A204.1 (cell line): ENCODE measurements at regions not wholly inside any gene's neighbourhood (a gene's known extent, or its start where the extent isn't known, plus 50 kb on each side); places are given as distances from the start of the nearest gene placed in this dataset.
"Not testable (repeated sequence)": the region's sequence is repeated elsewhere in the genome, so short reads cannot be mapped to it uniquely, and the experiment has no call there.

Source experiments
- FAIRE-seq: peaks from 2 replicates; lab custom pipeline; 2012; peaks lifted over from hg19 to GRCh38; lab: Jason Lieb, UNC

DNA sequence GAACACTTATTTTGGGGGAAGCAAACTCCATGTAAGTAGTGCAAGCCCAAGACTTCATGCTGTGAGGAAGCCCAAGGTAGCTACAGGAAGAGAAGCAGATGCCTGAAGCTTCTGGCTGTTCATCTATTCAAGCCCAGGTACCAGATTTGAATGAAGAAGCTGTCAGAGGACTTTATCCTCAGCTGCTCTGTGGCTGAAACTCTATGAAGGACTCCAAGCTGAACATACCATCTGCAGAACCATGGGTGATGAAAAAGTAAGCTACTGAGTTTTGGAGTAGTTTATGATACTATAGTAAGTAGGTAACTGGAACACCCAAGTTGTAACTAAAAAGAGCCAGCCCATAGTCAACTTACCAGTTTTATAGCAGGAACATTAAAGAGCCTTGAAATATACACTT is 211.6 kb upstream of the TMEM229A start:
- not testable (repeated sequence) for FAIRE-seq

DNA sequence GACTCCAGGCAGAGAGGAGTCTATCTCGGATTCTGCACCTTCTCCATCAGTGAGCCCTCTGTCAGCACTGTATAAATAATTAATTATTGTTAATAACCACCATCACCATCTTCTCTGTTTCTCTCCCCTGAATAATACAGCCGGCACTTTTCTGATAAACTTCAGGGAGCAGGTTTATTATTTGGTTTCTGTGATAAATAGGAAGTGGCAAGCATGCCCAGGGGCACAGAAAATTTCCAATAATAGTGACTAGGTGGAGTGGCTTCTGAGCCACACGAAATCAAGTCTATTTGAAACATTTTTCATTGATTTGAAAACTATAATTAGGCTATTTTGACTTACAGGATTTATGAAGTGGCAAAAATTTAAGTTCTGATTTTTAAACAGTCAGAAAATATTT is 186.8 kb upstream of the TMEM229A start:
- no peak for FAIRE-seq

DNA sequence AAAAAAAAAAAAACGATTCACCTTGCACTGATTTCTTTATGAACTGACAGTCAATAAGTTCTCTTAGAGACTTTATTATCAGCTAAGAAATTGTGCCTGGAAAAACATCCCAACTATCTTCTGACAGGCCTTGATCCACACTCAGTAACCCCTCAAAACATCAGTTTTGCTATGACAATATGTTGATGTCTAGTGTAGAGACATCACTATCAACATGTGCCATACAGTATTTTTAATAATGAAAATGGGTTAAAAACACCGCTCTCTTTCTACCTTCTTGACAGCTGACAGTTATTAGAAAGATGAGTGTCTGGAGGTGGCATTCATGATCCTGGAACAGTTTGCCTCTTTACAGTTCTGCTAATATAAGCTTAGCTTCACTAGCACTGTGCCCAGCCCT is 175.8 kb upstream of the TMEM229A start:
- no peak for FAIRE-seq

DNA sequence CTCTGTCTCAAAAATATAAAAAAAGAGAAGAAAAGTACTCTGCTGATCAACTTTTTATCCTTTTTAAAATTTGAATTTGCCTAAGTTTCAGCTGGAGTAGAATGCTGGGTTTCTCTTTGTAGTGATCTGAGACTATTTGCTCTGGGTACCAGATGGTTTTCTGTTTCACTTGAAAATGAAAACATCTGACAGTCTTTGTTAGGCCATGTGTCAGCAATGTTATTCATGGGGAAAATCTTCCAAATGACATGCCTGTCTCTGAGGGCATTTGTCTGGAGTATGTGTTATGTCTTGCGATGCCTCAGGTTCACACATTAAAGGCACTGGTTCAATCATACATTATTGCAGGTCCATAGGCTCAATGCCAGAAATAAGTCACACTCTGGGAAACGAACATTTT is 175.3 kb upstream of the TMEM229A start:
- FAIRE-seq: no peak

DNA sequence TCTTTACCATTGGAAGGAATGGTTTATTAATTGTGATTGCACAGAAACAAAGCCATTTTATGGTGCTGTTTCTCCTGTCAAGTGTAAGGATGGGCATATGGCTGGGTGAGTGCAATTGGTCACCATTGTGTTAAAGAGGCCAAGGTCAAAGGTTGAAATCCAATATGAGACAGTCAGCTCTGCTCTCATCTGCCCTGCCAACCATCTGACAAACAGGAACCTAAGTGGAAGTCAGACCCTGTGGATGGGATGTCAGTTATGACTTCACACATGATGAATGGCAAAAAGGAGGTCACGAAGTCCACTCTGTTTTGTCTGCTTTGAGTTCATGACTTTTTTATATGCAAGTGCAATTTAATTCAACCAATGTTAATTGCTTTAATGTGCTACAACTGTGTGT is 172.7 kb upstream of the TMEM229A start:
- FAIRE-seq: no peak

DNA sequence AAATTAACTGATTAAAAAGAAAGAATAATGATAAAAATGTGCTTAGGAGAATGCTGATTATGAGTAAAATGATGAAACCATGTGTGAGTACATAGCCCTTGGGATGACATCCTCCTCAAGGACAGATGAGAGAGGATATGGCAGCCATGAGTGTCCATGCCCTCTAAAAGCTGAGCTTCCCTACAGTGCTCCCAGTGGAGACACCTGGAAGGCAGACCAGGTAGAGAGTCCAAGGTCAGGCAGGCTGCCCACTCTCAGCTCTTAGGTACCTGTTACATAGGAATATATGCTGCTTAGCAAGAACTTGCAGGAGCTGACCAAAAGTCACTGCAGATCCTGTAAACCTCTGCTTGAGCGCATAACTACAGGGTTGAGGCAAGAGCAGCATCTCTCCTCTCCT is 169.7 kb upstream of the TMEM229A start:
- FAIRE-seq: no peak

DNA sequence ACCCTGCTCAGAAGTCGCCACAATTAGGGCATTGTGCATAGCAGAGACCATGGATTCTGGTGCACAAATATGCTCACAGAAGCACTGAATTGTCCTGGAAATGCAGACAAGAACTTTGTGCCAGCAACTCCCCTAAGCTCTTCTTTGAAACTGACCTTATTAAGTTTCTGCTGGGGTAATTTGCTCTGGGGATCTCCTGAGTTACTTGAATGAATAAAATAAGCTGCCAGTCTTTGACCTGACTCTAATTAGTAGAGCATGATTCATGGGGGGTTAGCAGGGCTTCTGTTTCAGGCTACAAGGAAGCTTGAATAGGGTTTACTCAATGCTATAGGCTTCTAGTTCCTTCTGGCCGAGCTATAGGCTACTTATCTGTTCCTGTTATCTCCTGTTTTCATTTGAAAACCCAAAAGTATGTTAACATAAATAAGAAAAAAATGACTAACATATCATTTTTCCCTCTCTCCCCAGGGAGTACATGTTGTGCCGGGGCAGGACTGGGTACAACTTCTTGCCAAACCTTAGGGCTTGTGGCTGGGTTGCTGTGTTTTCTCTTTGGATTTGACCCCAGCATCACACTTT is 169.0 kb upstream of the TMEM229A start:
- FAIRE-seq: no peak

DNA sequence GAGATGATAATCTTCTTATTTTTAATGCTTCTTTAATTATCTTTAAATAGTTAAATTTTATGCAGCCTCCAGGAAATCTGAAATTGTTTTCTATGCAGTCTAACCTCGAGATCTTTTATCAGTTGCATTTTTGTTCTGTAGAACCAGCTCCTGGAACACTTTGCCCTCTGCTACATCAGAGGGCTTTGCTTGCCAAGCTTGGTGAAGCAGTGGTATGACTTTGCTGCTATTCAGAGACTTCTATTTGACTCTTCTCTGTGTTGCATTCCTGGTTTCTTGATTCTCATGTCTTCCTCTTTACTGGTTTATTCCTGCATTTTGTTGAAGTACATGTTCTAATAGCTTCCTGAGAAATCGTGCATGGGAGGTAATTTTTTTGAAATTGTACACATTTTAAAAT is 163.7 kb upstream of the TMEM229A start:
- no peak for FAIRE-seq

DNA sequence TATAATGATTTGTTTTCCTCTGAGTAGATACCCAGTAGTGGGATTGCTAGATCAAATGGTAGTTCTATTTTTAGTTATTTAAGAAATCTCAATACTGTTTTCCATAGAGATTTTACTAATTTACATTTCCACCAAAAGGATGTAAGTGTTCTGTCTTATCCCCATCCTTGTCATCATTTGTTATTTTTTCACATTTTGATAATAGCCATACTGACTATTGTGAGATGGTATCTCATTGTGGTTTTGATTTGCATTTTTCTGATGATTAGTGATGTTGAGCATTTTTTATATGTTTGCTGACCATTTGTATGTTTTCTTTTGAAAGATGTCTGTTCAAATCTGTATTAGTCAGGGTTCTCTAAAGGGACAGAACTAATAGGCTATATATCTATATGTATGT is 160.0 kb upstream of the TMEM229A start:
- no peak for FAIRE-seq

DNA sequence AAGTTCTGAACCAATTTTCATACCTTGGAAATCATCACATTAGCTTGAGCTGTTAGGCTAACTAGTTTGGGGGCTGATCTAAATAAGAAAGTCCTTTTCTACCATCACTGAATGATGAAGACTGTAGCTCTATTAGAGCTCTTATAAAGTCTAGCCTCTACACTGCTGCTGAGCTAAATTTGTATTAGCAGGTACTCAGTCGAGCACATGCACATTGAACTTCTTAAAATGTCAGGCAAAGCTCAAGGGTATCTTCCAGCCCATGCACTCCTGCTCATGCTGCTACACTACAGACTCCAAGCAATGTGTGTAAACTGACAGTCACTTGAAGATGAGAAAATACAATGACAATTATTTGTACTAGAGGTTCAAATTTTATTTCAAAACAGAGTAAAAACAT is 158.8 kb upstream of the TMEM229A start:
- FAIRE-seq: no peak

DNA sequence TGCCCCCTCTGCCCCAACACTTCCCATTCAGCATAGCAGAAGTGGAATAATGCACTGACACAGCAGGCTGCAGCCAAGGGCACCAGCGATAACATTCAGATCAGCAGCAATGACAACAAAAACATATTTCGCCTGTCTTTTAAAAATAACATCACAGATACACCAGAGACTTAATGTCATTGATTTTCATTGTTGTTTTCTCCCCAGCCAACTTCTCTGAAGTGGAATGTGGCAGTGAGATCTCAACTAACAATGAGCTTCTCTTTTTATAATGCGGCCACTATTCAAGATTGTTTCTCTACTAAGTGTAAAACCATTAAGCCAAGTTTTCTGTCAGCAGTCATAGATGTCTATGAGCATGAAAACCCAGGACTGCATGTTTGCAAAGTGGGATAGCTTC is 158.2 kb upstream of the TMEM229A start:
- FAIRE-seq: no peak

DNA sequence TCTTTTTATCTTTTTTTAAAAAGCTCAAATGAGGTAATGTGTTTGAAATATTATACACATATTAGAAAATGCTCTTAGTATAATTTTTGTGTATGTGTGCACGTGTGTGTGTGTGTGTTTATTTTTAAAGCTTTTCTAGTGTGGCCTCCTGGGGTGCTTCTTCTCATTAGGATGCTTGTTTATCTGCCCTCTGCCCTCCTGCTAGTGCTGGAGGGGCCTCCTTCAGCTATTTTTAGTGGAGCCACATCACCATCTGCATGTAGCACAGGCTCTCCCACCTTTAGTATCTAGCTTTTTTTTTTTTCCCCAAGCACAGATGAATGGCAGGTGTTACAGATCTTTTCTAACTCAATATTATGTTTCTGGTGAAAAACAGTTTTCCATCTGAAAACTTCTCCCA is 155.7 kb upstream of the TMEM229A start:
- FAIRE-seq: no peak

DNA sequence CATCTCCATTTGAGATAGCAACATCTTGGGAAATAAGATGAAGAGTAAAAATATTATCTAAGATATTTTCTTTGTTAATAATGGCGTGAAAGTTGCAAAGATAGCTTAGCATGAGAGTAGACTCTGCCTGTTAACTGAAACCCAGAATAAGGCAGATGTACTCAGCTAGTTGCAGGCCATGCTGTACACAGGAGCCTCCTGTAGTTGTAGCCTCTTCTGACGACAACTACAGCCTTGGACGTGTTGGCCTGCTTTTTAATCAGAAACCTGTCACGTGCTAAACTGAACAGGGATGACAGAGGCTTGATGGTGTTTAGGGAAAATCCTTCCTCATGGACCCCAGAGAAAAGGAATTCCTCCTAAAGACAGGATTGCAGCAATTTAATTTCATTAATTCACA is 155.1 kb upstream of the TMEM229A start:
- FAIRE-seq: no peak

DNA sequence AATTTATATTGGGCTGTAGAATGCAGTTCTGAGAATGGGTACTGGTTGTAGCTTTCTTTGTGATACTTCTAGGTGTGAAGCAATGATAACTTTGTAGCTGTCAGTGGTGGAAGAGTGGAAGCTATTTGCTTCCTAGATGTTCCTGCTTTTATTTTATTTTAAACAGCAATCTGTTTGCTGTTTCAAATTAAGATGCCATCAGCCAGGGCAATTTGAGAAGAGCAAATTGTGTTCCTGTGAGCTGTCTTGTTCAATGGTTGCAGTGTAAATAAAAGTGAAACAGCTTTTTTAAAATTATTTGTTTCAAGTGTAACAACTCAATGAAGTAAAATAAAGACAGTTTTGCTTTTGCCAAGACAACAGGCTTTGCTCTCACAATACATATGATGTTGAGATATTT is 150.8 kb upstream of the TMEM229A start:
- no peak for FAIRE-seq

DNA sequence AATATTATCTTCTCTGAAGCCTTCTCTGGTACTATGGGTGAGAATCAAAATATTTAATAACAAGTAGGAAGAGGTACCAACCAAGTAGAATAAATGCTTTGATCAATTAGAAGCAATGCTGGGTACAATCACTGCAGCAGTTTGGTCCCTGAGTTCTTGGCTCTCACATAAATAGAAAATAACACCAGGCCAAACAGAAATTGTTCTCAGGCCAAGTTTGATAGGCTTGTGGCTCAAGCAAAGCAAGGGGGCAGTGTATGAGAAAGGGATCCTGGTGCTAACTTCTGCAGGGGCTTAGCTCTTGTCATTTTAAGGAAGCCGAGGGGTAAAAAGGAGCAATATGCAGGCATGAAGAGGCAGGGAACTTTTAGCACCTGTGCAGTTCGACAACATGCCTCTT is 146.8 kb upstream of the TMEM229A start:
- FAIRE-seq: no peak

DNA sequence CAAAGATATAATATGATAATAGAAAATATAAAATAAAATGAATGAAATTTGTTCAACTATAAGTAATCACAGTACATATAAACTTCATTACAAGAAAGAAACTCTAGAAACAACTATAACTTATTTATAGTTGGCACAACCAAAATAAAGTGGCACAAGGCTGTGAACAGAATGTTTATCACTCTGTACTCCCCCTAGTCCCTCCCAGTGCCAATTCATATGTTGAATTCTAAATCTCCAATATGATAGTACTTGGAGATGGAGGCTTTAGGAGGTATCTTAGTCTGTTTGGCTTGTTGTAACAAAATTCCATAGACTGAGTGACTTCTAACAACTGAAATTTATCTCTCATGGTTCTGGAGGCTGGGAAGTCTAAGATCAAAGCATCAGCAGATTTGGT is 145.0 kb upstream of the TMEM229A start:
- no peak for FAIRE-seq

DNA sequence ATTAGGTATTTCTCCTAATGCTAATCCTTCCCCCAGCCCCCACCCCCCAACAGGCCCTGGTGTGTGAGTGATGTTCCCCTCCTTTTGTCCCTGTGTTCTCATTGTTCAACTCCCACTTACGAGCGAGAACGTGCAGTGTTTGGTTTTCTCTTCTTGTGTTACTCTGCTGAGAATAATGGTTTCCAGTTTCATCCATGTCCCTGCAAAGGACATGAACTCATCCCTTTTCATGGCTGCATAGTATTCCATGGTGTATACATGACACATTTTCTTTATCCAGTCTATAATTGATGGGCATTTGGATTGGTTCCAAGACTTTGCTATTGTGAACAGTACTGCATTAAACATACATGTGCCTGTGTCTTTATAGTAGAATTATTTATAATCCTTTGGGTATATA is 138.9 kb upstream of the TMEM229A start:
- not testable (repeated sequence) for FAIRE-seq

DNA sequence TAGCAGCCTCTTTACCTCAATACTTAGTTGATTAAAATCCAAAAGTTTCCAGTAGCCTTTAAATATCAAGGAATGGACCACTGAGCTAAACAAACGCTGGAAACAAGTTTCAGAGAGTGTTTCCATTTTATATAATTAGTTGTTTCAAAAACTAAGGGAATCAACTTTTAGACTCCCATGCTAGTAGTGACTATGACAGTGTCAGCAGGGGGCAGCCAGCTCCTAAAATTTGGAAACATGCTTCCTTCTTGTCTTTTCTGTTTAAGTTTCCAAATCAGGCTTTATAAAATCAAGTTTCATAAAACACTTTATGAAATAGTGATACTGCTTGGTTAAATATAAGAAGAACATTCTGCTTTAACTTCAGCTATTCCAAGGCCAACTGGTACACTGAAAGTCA is 138.2 kb upstream of the TMEM229A start:
- FAIRE-seq: no peak

DNA sequence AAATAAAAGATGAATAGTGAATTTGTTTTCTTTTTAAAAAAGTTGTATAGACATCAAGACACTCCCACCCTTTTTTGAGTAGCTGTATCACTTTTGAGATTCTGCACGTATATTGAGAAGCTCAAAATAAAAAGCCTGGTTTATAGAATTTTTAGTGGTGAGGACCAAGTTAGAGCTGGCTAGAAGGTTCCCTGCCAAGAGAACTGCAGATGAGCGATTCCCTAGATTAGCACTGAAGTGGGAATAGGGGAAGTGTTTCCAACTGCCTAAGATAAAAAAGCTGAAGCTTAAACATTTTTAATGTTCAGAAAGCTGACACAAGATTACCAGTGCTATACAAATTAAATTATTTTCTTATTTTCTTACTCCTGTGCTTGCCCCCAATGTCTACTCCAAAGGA is 135.7 kb upstream of the TMEM229A start:
- FAIRE-seq: no peak

DNA sequence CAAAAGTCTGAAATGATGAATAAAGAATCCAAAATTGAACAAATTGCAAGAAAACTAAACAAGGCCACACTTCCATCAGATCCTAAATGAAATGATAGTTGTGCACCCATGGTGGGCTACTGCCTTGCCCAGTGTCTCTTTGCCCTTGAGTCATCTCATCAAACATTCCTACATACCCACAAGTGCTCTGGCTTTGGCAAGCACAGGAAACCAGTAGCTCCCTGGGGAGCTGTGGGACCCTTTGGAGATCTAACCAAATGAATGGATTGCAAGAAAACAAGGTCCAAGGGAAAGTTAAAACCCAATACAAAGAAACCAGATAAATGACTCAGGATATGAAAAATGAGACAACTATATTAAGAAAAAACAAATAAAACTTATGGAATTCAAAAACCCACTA is 129.8 kb upstream of the TMEM229A start:
- no peak for FAIRE-seq

DNA sequence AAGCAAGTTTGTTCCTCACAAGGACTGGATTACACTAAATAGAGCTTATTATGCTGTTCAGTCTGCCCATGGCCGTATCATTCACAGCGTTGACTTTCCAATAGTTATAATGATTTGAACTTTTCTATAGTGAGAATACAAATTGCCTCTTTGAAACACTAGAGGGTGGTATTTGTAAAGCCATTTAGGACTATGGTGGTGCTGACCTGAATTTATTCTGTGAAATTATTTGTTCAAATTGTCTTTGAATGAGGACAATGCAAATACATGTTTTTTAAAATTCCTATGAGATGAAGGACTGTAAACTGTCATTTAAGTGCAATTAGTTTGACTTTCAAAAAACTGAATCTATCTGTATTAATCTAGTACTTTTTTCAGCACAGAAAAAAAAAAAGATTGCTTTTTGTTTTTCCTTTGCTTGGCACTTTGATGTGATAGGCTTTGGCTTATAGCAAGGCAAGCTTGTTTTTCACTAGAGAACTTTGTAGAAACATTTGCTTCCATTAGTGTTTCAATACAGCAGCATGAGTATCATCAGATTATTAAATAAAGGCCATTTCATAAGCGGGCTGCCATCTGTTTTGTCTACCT is 122.7 kb upstream of the TMEM229A start:
- peak; percentile 93 for FAIRE-seq

DNA sequence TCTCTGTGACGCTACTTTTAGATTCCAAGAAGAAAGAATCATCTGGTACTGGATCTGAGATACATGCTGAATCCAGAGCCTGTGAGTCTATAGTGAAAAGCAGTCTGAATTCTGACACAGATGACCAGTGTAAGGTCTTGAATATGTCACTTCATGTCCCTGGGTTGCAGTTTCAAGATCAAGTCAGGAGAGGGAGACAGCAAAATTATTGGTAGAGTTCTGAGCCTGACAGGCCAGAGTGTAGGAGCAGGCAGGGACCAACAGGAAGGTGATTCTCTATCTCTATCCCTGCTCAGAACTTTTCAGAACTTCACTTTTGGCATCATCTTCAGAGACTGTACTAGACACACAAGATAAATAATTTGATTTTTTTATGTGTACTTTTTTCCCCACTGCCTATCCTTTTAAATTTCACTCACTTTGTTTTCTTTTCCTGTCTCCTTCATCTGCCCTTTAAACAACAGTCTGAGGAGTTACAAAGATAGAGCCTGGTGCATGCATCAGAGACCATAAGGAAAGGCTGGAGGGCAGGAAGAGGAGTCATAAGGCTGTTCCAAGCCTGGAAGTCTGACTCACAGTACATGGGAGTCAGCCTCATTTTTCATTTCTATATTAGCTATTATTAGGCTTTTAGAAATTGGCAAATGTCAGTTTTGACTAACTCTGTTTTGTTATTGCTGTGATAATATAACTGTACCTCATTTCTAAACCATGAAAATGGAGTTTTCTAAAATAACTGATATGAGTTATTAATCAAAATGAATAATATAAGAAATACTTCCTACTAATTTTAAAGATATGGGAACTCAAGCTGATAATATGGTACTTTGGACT is 120.2 kb upstream of the TMEM229A start:
- peak; percentile 3 for FAIRE-seq

DNA sequence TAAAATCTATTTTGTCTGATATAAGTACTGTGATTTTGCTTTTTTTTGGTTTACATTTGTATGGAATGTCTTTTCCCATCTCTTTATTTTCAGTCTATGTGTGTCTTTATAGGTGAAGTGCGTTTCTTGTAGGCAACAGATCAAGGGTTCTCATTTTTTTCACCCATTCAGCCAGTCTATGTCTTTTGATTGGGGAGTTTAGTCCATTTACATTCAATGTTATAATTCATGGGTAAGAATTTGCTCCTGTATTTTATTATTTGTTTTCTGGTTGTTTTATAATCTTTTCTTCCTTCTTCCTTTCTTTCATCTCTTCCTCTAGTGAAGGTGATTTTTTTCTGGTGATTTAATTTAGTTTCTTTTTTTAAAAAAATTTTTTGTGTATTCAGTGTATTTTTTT is 104.8 kb upstream of the TMEM229A start:
- no peak for FAIRE-seq

DNA sequence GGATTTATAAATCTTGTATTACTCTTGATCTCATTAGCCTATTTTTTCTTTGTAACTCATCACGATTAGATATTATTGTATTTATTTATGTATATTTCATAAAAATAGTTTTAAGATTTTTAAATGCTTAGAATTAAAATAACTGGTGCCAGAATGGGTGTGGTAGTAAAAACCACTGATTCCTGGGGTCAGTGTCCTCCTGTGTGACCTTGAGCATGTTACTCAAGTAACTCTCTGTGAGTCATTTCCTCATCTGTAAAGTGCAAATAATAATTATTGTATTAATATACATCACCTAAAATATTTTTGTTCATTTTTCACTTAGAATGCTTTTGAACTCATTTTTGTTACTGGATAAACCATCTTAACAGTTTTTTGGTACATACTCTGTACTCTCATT is 91.3 kb upstream of the TMEM229A start:
- FAIRE-seq: no peak
